ENCODE measurements at regions not wholly inside any gene's neighbourhood (a gene's known extent, or its start where the extent isn't known, plus 50 kb on each side); places are given as distances from the start of the nearest gene placed in this dataset.

- no peak for DNase-seq
Observed at GRCh38 chr12:105820429-105821125, 318.2 kb downstream of the NUAK1 start.

- no peak for DNase-seq
Observed at GRCh38 chr12:105822131-105823105, 316.3 kb downstream of the NUAK1 start.

GRCh38 chr12:105823810-105824209, 314.9 kb downstream of the NUAK1 start:
- DNase-seq, result no peak

DNA sequence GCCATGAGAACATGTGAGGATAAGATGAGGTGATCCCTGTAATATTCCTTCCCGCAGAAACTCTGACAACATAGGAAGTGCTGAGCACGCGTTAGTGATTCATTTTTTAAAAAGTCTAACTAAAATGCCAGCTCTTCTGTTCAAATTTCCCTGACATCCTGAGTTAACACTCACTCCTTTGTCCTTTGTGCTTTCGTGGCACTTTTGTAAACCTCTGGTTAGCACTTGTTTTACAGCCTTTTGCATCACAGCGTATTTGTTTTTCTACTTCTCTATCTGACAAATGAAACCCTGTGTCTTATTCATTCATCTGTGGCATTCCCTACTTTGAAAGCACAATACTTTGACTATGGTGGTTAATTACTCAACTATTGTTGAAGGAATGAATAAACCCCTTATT, 313.6 kb downstream of the NUAK1 start:
- no peak for DNase-seq

DNA sequence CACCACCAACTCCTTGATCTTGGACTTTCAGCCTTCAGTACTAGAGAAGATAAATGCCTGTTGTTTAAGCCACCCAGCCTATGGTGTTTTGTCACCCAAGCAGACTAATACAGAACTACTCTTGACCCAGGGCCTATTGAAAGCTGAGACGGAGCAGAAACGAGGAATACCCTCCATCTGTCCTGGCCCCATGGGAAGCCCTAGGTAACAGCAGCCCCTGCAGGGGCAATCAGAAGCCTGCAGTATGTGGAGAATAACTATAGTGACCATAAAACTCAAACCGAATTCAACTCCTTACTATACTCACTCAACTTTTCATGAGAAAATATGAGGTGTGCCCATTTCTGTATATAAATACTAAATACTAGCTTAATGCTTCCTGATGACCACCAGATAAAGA, 307.4 kb downstream of the NUAK1 start:
- no peak for DNase-seq

GRCh38 chr12:105832021-105832420, 306.7 kb downstream of the NUAK1 start:
- DNase-seq, result no peak

DNA sequence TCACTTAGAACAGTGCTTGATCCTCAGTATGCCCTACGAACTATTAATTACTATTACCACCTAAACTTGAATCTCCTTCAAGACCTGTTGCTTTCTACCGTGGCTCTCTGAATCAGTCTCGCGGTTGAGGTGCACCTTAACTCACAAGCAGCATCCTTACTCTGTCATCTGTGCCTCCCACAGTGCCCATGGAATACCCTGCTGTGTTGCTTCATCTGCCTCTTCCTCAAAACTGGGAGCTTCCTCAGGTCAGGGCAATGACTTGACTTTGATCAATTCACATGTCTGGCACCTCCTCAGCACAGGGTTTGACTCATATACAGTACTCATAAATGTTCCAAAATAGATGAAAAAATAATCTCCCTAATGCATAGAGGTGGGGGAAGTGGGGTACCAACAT, 305.9 kb downstream of the NUAK1 start:
- DNase-seq, result no peak

GRCh38 chr12:105834496-105834895, 304.3 kb downstream of the NUAK1 start:
- no peak for DNase-seq

DNA sequence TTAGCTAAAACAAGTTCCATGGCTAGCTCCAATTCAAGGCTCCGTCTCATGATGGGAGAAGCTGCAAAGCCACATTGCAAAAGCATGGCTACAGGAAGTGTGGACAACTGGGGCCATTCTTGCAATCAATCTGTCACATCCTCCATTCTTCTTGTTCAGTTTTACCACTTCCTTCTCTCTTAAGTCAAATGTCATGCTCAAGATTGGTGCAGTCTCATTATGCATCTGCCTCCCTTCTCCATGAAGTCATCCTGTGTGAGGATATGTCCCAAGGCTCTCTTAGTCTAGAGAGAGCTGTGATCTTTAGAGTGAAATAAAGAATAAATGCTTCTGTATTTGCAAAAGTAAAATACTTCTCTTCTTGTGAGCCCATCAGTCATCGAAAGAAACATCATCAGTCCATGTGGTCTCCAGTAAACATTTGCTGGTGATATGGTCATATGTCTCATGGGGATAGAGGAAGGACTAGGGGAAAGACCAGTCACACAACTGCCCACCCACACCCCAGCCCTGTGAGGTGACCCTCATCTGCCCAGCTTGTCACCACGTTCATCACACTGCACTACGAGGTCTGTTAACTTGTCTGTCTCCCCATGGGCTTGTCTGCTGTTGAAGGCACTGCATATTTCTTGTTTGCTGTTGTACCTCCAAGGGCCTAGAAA, 303.0 kb downstream of the NUAK1 start:
- DNase-seq, result no peak

DNA sequence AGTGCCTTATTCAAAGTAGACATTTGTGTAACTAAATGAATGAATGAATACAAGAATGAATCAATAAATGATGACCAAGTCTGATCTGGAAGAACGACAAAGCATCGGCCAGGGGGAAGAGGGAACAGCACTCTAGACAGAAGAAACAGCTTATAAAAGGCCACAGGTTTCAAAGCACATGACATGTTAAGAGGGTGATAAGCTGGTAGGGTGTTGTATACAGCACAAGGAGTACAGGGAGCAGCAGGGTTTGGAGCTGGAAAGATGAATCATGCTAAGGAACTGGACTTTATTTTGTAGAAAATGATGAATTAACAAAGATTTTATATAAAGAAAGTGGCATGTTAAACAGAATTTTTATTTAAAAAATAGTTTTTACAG, 302.5 kb downstream of the NUAK1 start:
- DNase-seq, result no peak

DNA sequence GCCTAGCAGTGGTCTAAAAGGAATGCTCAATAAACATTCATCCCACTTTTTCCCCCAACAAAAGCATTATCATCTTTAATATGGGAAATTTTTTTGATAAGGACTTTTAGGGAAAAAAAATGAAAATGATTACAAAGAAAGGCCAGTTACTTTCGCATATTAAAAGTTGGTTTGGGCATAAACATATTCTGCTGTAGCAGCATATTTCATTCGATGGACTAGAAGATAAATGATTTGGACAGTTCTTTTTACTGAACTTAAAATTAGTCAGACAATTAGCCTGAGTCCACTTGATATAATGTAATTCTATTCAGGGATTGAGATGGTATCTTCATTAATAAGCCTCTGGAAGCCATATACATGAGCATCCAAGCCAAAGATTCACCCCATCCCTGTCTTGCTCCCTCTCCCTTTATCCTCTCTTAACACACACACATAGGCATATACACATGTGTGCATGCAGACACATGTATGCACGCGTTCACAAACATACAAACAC, 299.1 kb downstream of the NUAK1 start:
- no peak for DNase-seq

- no peak for DNase-seq
Observed at GRCh38 chr12:105840384-105840783, 298.4 kb downstream of the NUAK1 start.

DNA sequence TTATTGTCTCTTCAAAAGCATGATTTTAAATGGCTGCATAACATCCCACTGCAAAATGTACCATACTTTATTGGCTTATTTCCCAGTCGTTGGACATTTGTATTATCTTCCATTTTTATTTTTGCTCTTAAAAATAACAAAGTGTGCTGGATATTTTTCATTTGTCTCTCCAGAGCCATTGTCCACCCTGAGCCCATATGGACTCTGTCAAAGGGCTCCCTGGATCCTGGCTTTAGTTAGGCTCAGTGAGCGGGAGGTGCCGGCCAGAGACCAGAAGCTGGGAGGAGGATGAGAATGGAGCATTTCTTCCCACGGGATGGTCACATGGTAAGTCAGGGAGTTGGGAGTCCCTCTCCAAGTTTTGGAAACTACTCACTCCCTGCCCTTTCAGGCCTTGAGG, 296.9 kb downstream of the NUAK1 start:
- DNase-seq, result no peak

DNA sequence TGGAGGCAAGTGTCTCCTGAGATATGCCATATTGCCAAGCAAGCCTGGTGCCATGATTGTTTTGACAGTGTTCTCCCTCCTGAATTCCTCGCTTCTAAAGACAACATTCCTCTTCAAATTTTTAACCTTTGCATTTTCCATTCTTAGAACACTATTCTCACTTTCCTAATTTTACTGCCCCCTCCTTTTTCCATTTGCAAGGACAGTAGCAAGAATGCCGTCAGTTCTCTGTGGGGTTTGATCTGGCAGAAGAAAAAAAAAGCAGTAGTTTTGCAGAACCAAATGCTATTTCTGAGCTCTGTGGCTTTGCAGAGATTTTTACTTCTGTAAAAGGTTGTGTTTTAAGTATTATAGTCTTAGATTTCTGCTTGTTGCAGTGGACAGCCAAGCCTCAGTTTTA, 295.2 kb downstream of the NUAK1 start:
- no peak for DNase-seq

DNA sequence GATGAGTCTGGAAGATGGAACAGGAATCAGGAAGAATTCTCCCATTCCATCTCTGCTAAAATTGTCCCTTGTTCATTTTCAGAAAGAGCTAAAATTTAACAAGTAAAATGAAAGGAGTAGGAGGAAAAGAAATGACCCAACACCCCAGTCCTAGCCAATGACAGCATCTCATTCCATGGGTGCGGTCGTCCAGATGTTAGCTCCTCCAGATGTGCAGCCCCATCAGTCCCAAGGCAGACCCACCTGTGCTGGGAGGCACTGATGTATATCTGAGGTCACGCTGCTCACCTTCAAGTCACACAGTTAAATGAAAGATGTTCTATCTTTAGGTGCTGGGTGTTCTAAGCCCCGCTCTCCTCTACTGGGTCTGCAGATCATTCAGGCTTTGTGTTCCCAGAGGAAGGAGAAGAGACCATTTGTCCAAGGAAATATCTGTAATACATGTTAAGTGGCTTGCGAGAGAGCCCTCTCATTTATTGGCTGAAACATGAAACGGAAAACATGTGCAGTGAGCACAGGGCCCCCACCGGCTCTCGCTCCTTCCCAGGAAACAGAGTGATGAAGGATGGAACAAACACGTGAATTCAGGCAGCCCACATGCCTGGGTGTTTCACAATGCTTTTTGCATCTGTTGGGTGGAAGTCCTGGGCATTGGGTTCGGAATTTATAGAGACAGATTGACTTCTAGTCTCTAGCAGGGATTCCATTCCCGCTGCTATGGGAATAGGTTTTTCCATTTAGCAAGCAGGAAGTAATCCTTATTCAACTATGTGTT, 294.6 kb downstream of the NUAK1 start:
- no peak for DNase-seq

GRCh38 chr12:105846331-105846730, 292.4 kb downstream of the NUAK1 start:
- no peak for DNase-seq

DNA sequence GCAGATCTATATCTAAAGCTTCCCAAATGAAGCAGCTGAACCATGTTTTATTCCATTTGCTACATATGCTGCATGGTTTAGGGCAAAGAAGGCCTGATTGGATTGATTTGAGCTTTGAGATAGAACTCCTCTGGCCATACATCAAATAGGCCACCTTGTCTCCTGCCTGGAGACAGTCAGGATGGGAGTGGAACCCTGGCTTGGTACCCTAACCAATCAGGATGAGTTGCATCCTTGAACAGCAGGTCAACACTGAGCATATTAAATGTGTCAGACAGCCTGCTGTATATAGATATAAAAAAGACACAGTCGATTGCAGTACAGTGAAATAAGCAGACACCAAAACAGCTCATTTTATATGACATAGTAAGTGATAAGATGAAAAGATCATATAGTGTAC, 291.7 kb downstream of the NUAK1 start:
- DNase-seq, result no peak

DNA sequence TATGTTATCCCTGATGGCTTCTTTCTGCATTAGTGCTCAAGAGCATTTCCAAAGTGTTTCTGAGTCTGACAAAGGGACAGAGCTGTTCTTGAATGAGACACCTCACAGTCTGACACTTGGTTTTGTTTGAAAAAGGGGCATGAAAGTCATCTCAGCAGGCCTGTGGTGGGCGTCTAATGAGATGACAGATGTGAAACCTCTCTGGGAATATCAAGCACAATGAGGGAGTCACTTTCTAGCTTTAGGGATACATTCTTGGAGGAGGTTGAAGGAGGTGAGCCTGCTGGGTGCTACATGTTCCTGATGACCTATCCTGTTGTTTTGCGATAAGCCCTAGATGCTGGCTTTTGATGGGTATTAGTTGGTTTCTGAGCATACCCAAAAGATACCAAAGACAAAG, 290.5 kb downstream of the NUAK1 start:
- DNase-seq, result no peak

GRCh38 chr12:105850103-105850968, 288.4 kb downstream of the NUAK1 start:
- DNase-seq, result no peak

DNA sequence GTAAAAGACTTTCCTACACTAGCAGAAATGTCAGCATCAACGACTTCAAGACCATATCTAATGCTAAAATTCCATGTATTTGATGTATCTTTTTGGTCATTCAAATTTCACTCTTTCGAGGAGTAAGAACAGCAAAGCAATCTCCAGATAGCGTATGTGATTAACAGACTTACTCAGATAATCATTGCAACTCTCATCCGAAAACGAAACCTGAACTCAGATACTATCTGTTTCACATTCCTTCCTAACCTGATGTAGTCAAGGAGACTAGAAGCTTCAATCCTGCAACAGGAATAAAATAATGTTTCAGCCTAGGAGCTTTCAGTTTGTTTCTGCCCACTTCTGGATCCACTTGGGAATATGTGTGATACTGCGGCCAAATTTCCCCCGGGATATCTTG, 286.3 kb downstream of the NUAK1 start:
- DNase-seq, result no peak

DNA sequence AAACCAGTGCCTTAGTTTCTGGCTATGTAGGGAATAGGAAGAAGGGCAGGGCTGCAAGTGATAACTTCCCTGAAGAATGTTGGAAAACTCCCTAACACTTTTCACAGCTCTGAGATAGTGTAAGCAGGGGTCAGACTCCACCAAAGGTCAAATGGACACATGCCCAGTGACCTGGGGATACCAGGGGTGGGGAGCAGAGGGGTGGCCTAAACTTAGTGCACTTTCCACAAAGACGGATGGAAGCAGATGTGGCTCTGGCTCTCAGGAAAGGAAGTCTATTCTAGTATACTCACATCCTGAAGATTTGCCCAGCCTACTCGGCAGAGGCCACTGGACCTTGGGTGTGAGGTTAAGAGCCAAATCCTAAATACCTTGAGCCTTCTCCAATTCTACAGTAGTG, 285.8 kb downstream of the NUAK1 start:
- no peak for DNase-seq

- DNase-seq, result no peak
Observed at GRCh38 chr12:105854071-105854470, 284.7 kb downstream of the NUAK1 start.

Measured in CD4-positive, alpha-beta T cell treated with Interleukin-10 for 1 hour (primary cell).